ENCODE measurements at regions not wholly inside any gene's neighbourhood (a gene's known extent, or its start where the extent isn't known, plus 50 kb on each side); places are given as distances from the start of the nearest gene placed in this dataset.

- TF ChIP-seq CTCF (IDR thresholded peaks at IDR 0.05) = no peak
- TF ChIP-seq POLR2A (IDR thresholded peaks at IDR 0.05) = no peak
Measured at GRCh38 chr1:228866468-228866867, 131.2 kb downstream of the RHOU start.
